ENCODE measurements at regions not wholly inside any gene's neighbourhood (a gene's known extent, or its start where the extent isn't known, plus 50 kb on each side); places are given as distances from the start of the nearest gene placed in this dataset.

GRCh38 chr5:106159616-106160015 lies 1511.1 kb downstream of the EFNA5 start:
- intact Hi-C loops (cut with micrococcal nuclease): no loop called here
- POLR2A ChIA-PET: no interaction called here
- CTCF ChIA-PET: no interaction called here
- H3K4me3 Mint-ChIP-seq: no peak overlapping the region
- no peak overlapping the region for H3K27ac Mint-ChIP-seq
- no peak for DNase-seq
- no peaks in the 10 kb centered on the region for H3K36me3 Mint-ChIP-seq
- H3K27me3 Mint-ChIP-seq: no peaks in the 10 kb centered on the region
- no peaks in the 10 kb centered on the region for H3K4me1 Mint-ChIP-seq (ENCODE audit: low read depth)
- peaks cover 11% of the 10 kb centered on the region for H3K9me3 Mint-ChIP-seq

GRCh38 chr5:106154280-106154716 lies 1516.4 kb downstream of the EFNA5 start:
- Mint-ChIP-seq H3K27ac (no peak overlapping the region), H3K4me1 (ENCODE audit: low read depth) (no peaks in the 10 kb centered on the region), H3K27me3 (no peaks in the 10 kb centered on the region), H3K36me3 (no peaks in the 10 kb centered on the region), H3K9me3 (peaks cover 7% of the 10 kb centered on the region), H3K4me3 (no peak overlapping the region)
- ChIA-PET CTCF (no interaction called here), POLR2A (no interaction called here)
- intact Hi-C loops (cut with micrococcal nuclease): no loop called here
- DNase-seq: no peak

- ChIA-PET POLR2A (no interaction called here), CTCF (no interaction called here)
- H3K27ac Mint-ChIP-seq: no peak overlapping the region
- H3K4me1 Mint-ChIP-seq (ENCODE audit: low read depth): no peaks in the 10 kb centered on the region
- intact Hi-C loops (cut with micrococcal nuclease): no loop called here
- no peaks in the 10 kb centered on the region for H3K27me3 Mint-ChIP-seq
- peaks cover 9% of the 10 kb centered on the region for H3K9me3 Mint-ChIP-seq
- no peak overlapping the region for H3K4me3 Mint-ChIP-seq
- no peak for DNase-seq
- no peaks in the 10 kb centered on the region for H3K36me3 Mint-ChIP-seq
Observed at GRCh38 chr5:106152569-106152968, 1518.2 kb downstream of the EFNA5 start.

- no peaks in the 10 kb centered on the region for H3K4me1 Mint-ChIP-seq (ENCODE audit: low read depth)
- no peaks in the 10 kb centered on the region for H3K27me3 Mint-ChIP-seq
- no peak for DNase-seq
- H3K9me3 Mint-ChIP-seq: peaks cover 15% of the 10 kb centered on the region
- no peaks in the 10 kb centered on the region for H3K36me3 Mint-ChIP-seq
- no peak overlapping the region for H3K4me3 Mint-ChIP-seq
- no peak overlapping the region for H3K27ac Mint-ChIP-seq
- POLR2A ChIA-PET: no interaction called here
- CTCF ChIA-PET: no interaction called here
- intact Hi-C loops (cut with micrococcal nuclease): no loop called here
Observed at GRCh38 chr5:106142116-106142515, 1528.6 kb downstream of the EFNA5 start.

GRCh38 chr5:106140101-106140500 lies 1530.6 kb downstream of the EFNA5 start:
- Mint-ChIP-seq H3K36me3 (no peaks in the 10 kb centered on the region), H3K27me3 (no peaks in the 10 kb centered on the region), H3K9me3 (peaks cover 18% of the 10 kb centered on the region), H3K4me3 (no peak overlapping the region), H3K4me1 (ENCODE audit: low read depth) (no peaks in the 10 kb centered on the region), H3K27ac (no peak overlapping the region)
- POLR2A ChIA-PET: no interaction called here
- CTCF ChIA-PET: no interaction called here
- no peak for DNase-seq
- intact Hi-C loops (cut with micrococcal nuclease): no loop called here

GRCh38 chr5:106136061-106136460 lies 1534.7 kb downstream of the EFNA5 start:
- no peaks in the 10 kb centered on the region for H3K4me1 Mint-ChIP-seq (ENCODE audit: low read depth)
- POLR2A ChIA-PET: no interaction called here
- peaks cover 18% of the 10 kb centered on the region for H3K9me3 Mint-ChIP-seq
- H3K36me3 Mint-ChIP-seq: no peaks in the 10 kb centered on the region
- intact Hi-C loops (cut with micrococcal nuclease): no loop called here
- no peak overlapping the region for H3K4me3 Mint-ChIP-seq
- H3K27ac Mint-ChIP-seq: no peak overlapping the region
- H3K27me3 Mint-ChIP-seq: no peaks in the 10 kb centered on the region
- DNase-seq: no peak
- CTCF ChIA-PET: no interaction called here

- ChIA-PET CTCF (no interaction called here), POLR2A (no interaction called here)
- no peak for DNase-seq
- Mint-ChIP-seq H3K27ac (no peak overlapping the region), H3K4me1 (ENCODE audit: low read depth) (no peaks in the 10 kb centered on the region), H3K9me3 (peaks cover 18% of the 10 kb centered on the region), H3K36me3 (no peaks in the 10 kb centered on the region), H3K4me3 (no peak overlapping the region), H3K27me3 (no peaks in the 10 kb centered on the region)
- intact Hi-C loops (cut with micrococcal nuclease): no loop called here
Observed at GRCh38 chr5:106135473-106135872, 1535.3 kb downstream of the EFNA5 start.

- Mint-ChIP-seq H3K36me3 (no peaks in the 10 kb centered on the region), H3K27ac (no peak overlapping the region), H3K4me1 (ENCODE audit: low read depth) (no peaks in the 10 kb centered on the region), H3K9me3 (peaks cover 17% of the 10 kb centered on the region), H3K4me3 (no peak overlapping the region), H3K27me3 (no peaks in the 10 kb centered on the region)
- no peak for DNase-seq
- intact Hi-C loops (cut with micrococcal nuclease): no loop called here
- POLR2A ChIA-PET: no interaction called here
- CTCF ChIA-PET: no interaction called here
Observed at GRCh38 chr5:106134549-106134948, 1536.2 kb downstream of the EFNA5 start.

- no peak for DNase-seq
Observed at GRCh38 chr5:106127985-106128384, 1542.8 kb downstream of the EFNA5 start.

GRCh38 chr5:106127341-106127781 lies 1543.4 kb downstream of the EFNA5 start:
- Mint-ChIP-seq H3K4me1 (ENCODE audit: low read depth) (no peaks in the 10 kb centered on the region), H3K27ac (no peak overlapping the region), H3K9me3 (no peaks in the 10 kb centered on the region), H3K36me3 (no peaks in the 10 kb centered on the region), H3K27me3 (no peaks in the 10 kb centered on the region), H3K4me3 (no peak overlapping the region)
- POLR2A ChIA-PET: no interaction called here
- DNase-seq: no peak
- intact Hi-C loops (cut with micrococcal nuclease): no loop called here
- CTCF ChIA-PET: interaction anchor here (1.4 kb wide), 1 partner anchor 9 kb away, joined by 3 read pairs; no protein-coding TSS in a partner anchor

More at GRCh38 chr5:106127985-106128384, 1542.8 kb downstream of the EFNA5 start:
- no peak overlapping the region for H3K4me3 Mint-ChIP-seq
- no peaks in the 10 kb centered on the region for H3K4me1 Mint-ChIP-seq (ENCODE audit: low read depth)
- intact Hi-C loops (cut with micrococcal nuclease): no loop called here
- no peaks in the 10 kb centered on the region for H3K9me3 Mint-ChIP-seq
- H3K36me3 Mint-ChIP-seq: no peaks in the 10 kb centered on the region
- ChIA-PET POLR2A (no interaction called here), CTCF (no interaction called here)
- H3K27ac Mint-ChIP-seq: no peak overlapping the region
- H3K27me3 Mint-ChIP-seq: no peaks in the 10 kb centered on the region

GRCh38 chr5:106121972-106122605 lies 1548.6 kb downstream of the EFNA5 start:
- H3K9me3 Mint-ChIP-seq: peaks cover 2% of the 10 kb centered on the region
- intact Hi-C loops (cut with micrococcal nuclease): no loop called here
- no peak overlapping the region for H3K27ac Mint-ChIP-seq
- CTCF ChIA-PET: no interaction called here
- DNase-seq: peak; percentile 23
- POLR2A ChIA-PET: no interaction called here
- H3K36me3 Mint-ChIP-seq: no peaks in the 10 kb centered on the region
- H3K4me3 Mint-ChIP-seq: no peak overlapping the region
- H3K4me1 Mint-ChIP-seq (ENCODE audit: low read depth): no peaks in the 10 kb centered on the region
- H3K27me3 Mint-ChIP-seq: no peaks in the 10 kb centered on the region

- peaks cover 13% of the 10 kb centered on the region for H3K9me3 Mint-ChIP-seq
- CTCF ChIA-PET: no interaction called here
- H3K27me3 Mint-ChIP-seq: no peaks in the 10 kb centered on the region
- H3K4me3 Mint-ChIP-seq: no peak overlapping the region
- H3K4me1 Mint-ChIP-seq (ENCODE audit: low read depth): no peaks in the 10 kb centered on the region
- POLR2A ChIA-PET: no interaction called here
- no peaks in the 10 kb centered on the region for H3K36me3 Mint-ChIP-seq
- intact Hi-C loops (cut with micrococcal nuclease): no loop called here
- no peak for DNase-seq
- H3K27ac Mint-ChIP-seq: no peak overlapping the region
Observed at GRCh38 chr5:106116682-106117081, 1554.1 kb downstream of the EFNA5 start.

- Mint-ChIP-seq H3K27me3 (no peaks in the 10 kb centered on the region), H3K27ac (no peak overlapping the region), H3K36me3 (no peaks in the 10 kb centered on the region), H3K4me1 (ENCODE audit: low read depth) (no peaks in the 10 kb centered on the region), H3K9me3 (peaks cover 15% of the 10 kb centered on the region), H3K4me3 (no peak overlapping the region)
- intact Hi-C loops (cut with micrococcal nuclease): no loop called here
- DNase-seq: no peak
- ChIA-PET POLR2A (no interaction called here), CTCF (no interaction called here)
Observed at GRCh38 chr5:106113922-106114321, 1556.8 kb downstream of the EFNA5 start.

All from activated CD4-positive, alpha-beta memory T cell treated with anti-CD3 and anti-CD28 coated beads for 36 hours (primary cell).